ELR (cell line): ENCODE measurements at regions not wholly inside any gene's neighbourhood (a gene's known extent, or its start where the extent isn't known, plus 50 kb on each side); places are given as distances from the start of the nearest gene placed in this dataset.

Experiments used
- DNase-seq: peaks from one replicate; pipeline ENCODE4 v3.0.0-alpha.2; 2015; ENCODE audit warnings: low read depth

- no peak for DNase-seq
Observed at GRCh38 chr10:78905015-78905956, 163.5 kb upstream of the ZMIZ1 start.

DNA sequence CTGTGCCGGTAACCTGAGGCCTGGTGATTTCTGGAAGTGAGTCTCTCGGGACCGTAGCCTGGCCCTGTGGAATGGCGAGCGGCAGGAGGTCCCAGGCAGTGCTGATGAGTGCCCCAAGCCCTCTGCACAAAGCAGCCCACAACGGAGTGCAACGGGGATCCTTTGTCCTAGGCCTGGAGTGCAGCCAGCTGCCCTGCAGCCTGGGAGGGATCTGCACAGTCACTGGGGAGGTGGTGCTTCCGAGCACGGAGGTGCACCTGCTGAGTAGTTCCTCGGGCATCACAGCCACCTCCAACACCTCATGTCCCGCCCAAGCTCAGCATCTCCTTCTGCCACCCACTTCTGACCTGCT is 162.8 kb upstream of the ZMIZ1 start:
- no peak for DNase-seq

DNA sequence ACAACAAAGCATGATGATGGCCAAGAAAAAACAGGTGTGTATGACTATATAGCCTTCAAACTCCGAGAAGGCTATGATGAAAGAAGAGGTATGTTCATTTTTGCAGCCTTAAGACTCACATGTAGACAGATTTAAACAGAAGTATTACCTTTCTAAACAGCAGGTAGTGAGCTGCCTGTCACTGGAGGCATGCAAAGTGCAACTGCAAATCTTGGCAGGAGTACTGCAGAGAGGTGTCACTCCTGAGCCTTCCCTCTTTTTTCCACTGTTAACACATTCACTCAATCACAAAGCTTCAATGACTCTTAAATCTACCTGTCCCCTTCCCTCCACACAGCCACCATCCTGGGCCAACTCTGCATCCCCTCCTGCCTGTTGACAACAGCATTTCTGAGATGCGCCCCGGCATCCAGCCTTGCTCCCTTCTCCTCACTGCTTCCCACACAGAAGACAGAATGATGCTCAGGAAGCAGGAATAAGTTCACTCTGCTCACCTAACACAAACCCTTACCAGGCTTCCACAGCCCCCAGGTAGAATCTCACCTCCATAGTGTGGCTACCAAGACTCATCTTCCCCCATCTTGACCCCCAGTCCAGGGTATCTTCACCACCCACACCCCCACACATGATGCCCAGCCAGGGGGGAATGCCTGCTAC is 161.9 kb upstream of the ZMIZ1 start:
- no peak for DNase-seq

GRCh38 chr10:78907551-78908211 is 161.1 kb upstream of the ZMIZ1 start:
- DNase-seq: no peak

- DNase-seq: no peak
Observed at GRCh38 chr10:78909221-78909620, 159.5 kb upstream of the ZMIZ1 start.

DNA sequence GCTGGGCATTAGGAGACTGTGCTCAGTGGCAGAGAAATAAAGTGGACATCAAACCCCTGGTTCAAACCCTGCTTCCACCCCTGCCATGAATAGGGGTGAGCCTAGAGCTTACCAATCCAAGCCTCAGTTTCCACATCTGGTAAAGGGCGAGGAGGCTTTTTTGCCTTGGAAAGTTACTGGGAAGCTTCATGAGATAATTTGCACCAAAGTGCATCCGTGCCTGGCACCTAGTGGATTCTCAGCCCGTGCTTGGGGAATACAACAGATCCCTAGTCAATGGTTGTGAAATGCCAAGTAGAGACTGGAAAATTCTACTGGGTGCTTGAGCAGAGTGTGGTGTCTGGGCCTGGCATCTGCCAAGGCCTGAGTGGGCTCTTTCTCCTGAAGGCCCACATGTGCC is 158.7 kb upstream of the ZMIZ1 start:
- no peak for DNase-seq

- no peak for DNase-seq
Observed at GRCh38 chr10:78910476-78910875, 158.3 kb upstream of the ZMIZ1 start.

- no peak for DNase-seq
Observed at GRCh38 chr10:78910886-78911285, 157.9 kb upstream of the ZMIZ1 start.

DNA sequence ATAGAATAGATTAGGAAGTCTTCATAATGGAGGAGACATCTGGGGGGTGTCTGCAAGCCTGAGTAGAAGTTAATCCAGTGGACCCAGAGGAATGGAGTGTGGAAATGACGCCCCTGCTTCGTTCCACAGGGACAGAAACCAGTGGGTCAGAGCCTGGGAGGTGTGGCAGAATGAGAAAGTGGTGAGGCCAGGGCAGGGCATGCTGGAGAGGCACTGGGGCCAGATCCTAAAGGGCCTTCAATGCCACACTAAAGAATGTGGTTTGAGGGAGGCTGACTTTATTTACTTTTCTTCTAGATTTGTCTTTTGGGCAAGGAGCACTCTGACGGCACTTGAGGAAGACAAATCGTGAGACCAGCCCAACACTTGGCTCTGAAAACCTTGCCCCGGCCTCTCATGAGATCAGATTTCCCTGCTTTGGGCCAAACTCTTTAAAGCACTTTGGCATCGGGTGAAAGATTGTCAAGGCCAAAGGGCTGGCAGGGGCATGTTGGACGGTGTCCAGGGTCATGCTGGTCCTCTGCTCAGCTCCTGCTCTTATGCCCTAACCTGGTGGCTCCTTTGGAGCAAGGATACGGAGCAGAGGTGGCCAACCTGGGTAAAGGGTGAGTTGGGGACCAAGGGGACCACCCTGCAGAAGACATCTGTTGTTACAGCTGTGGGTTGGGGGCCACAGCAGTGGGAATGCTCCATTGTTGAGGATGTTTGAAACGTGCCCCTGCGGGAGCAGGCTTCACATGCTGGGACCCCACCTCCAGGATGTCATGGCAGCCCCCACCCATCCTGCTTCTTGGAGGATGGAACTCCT is 157.0 kb upstream of the ZMIZ1 start:
- no peak for DNase-seq

GRCh38 chr10:78912361-78913218 is 156.2 kb upstream of the ZMIZ1 start:
- DNase-seq: no peak

- no peak for DNase-seq
Observed at GRCh38 chr10:78913219-78914059, 155.3 kb upstream of the ZMIZ1 start.

DNA sequence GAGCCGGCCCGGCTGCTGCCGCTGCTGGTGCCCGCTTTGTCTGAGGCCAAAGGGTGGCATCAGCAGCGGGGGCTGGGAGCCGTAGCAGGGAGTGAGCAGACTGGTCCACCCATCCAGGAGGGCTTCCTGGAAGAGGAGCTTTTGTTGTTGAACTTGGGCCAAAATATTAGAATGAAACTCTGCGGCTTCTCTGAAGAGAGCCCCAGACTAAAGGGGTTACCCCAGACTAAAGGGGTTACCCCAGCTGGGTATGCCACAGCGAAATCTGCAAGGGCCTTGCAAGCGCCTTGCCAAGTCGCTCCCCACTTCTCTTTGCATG is 154.7 kb upstream of the ZMIZ1 start:
- DNase-seq: no peak

DNA sequence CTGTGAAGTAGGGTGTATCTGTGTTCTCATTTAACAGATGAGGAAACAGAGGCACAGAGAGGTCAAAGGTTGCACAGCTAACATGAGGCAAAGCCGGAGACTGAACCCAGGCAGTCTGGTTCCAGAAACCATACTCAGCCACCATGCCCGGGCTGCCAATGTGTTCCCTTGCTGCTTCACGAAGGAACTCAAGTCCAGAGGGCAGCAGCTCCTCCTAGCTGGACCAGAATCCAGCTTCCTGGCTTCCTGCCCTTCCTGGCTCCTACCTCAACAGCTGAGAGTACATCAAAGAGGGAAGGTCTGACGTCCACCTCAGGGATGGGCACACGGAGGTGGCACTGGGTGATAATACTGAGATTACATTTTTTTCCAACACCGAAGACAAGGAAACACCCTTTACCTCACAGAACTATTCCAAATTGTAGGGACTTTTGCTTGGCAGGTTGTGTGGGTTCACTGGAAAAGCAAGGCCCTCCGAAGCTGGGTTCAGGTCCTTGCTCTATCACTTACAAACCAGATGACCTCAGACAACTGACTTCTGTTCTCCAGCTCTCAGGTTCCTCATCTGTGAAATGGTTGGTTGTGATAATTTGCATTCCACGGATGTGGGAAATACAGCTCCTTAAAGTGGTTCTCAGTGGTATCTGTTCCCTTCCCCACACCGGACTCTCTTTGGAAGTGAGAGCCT is 154.1 kb upstream of the ZMIZ1 start:
- DNase-seq: no peak

DNA sequence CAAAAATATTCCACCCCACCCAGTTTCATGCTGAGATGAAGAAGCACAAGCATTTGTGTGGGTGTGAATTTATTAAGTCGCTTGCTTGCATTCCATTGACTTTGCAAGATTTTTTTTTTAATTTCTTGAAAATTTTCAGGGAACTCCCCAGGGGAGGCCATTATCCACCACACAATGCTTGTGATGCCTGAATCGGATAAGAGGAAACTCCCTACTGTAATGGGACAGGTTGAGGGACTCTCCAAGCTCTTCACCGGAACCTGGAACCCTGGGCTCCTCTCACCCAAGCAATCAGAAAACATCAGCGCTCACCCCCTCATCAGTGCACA is 153.6 kb upstream of the ZMIZ1 start:
- DNase-seq: no peak

DNA sequence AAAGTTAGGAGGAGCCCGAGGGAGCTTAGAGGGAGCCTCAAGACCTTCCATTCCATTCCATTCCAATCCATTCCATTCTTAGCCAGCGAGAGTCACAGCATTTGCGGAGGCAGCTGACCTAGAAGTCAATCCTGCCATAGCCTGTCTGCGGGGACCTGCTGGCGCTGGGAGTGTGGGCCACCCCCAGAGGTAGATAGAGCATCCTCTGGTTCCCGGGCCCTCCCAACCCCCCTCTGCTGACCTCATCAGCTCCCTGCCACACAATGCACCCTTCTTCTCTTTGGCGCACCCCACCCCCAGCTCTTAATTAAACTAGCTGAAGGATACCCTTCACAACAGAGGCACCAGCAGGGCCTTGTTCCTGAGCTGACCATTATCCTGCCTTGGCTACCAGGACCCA is 152.5 kb upstream of the ZMIZ1 start:
- DNase-seq: no peak

DNA sequence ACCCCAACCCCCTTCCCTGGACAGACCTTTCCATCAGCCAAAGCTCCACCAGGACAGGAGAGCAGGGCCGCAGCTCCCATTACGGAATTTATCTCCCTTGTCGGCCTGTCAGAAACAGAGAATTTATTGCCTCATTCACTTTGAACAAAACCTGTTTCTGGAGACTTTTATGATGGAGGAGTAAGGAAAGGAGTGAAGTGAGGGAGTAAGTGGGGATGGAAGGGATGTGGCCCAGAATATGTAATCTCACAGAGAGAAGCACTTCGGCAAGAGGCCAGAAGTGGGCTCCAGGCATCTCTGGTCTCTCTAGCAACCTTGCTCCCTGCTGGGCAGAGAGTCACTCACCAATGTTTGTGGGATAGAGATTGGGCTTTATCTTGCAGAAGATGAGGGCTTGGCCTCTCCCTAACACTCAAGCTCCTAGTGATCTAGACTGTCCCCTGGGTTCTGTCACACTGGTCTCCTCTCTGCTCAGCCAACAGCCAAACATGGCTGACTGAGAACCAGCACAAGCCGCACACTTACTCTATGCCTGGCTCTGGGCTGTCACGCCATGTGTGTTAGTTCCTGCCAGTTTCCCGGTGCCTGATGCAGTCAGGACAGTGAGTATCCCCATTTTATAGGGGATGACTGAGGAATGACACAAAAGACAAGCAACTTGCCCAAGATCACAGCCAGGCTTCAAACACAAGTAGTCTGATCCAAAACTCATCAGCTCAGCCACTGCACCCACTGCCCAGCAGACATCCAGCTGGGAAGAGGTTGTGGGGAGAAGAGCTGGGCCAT is 149.4 kb upstream of the ZMIZ1 start:
- no peak for DNase-seq

- no peak for DNase-seq
Observed at GRCh38 chr10:78920011-78920410, 148.8 kb upstream of the ZMIZ1 start.

DNA sequence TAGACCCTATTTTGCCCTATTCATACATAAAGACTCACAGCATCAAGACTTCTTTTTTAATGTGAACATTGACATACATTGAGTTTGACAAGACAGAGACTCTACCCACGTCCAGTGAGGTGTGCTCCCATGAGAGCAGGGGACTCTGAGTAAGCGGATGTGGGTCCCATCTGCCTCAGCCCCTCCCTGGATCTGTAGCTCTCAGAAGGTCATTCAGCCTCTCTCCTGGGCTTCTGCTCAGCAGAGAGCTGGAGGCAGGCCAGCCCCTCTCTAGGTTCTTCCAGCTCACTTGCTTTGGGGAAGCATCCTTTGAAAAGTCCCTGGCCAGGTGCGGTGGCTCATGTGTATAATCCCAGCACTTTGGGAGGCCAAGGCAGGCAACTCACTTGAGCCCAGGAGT is 146.9 kb upstream of the ZMIZ1 start:
- DNase-seq: no peak

GRCh38 chr10:78923647-78924318 is 145.0 kb upstream of the ZMIZ1 start:
- peak; percentile 11 for DNase-seq
